Loucy (cell line): ENCODE measurements at regions not wholly inside any gene's neighbourhood (a gene's known extent, or its start where the extent isn't known, plus 50 kb on each side); places are given as distances from the start of the nearest gene placed in this dataset.

Source experiments
- H2AFZ ChIP-seq: fragments of 200-600 bp; sonication (generic); 2 replicates; pipeline ENCODE4 v1.6.0; 2016; ENCODE audit warnings: antibody characterized with exemption, mild to moderate bottlenecking, low read length, moderate library complexity
- H3F3A ChIP-seq: fragments of 200-600 bp; 2 replicates; pipeline ENCODE4 v1.6.0; 2016; ENCODE audit warnings: antibody characterized with exemption, low read depth, mild to moderate bottlenecking
- H3K27me3 ChIP-seq: fragments of 200-600 bp; sonication (generic); 2 replicates; pipeline ENCODE4 v1.6.1; 2014; ENCODE audit warnings: low read length, mild to moderate bottlenecking; ENCODE audit not compliant: insufficient read depth, poor library complexity, severe bottlenecking
- H3K36me3 ChIP-seq: fragments of 200-600 bp; sonication (generic); 2 replicates; pipeline ENCODE4 v1.6.1; 2016; ENCODE audit warnings: low read length; ENCODE audit not compliant: insufficient read depth
- H3K4me1 ChIP-seq: fragments of 200-600 bp; sonication (generic); 2 replicates; pipeline ENCODE4 v1.5.1; 2014; ENCODE audit warnings: low read length, mild to moderate bottlenecking; ENCODE audit not compliant: insufficient read depth, poor library complexity, severe bottlenecking
- H3K4me2 ChIP-seq: fragments of 200-600 bp; sonication (generic); 2 replicates; pipeline ENCODE4 v1.6.0; 2014; ENCODE audit warnings: antibody characterized with exemption, low read length, low read depth, mild to moderate bottlenecking; ENCODE audit not compliant: poor library complexity, severe bottlenecking
- H3K4me3 ChIP-seq: fragments of 200-600 bp; sonication (generic); 2 replicates; pipeline ENCODE4 v1.5.1; 2014; ENCODE audit warnings: low read length, mild to moderate bottlenecking, mixed read lengths; ENCODE audit not compliant: poor library complexity, severe bottlenecking
- H3K79me2 ChIP-seq: fragments of 200-600 bp; sonication (generic); 2 replicates; pipeline ENCODE4 v1.6.1; 2014; ENCODE audit warnings: low read length; ENCODE audit not compliant: insufficient read depth
- H3K9ac ChIP-seq: fragments of 200-600 bp; sonication (generic); 2 replicates; pipeline ENCODE4 v1.6.0; 2014; ENCODE audit warnings: mild to moderate bottlenecking, low read depth, low read length, moderate library complexity; ENCODE audit not compliant: poor library complexity, severe bottlenecking
- H3K9me2 ChIP-seq: fragments of 200-600 bp; sonication (generic); replicated peaks from 2 replicates; pipeline ENCODE4 v1.6.1; 2016; ENCODE audit warnings: low read depth, low read length, mixed read lengths
- H3K9me3 ChIP-seq: fragments of 200-600 bp; sonication (generic); 2 replicates; pipeline ENCODE4 v1.6.1; 2014; ENCODE audit warnings: mild to moderate bottlenecking, antibody characterized with exemption, low read length, low read depth; ENCODE audit not compliant: insufficient read depth
- H4K20me1 ChIP-seq: fragments of 200-600 bp; sonication (generic); 2 replicates; pipeline ENCODE4 v1.6.0; 2014; ENCODE audit warnings: antibody characterized with exemption, low read length, mild to moderate bottlenecking; ENCODE audit not compliant: insufficient read depth, poor library complexity, severe bottlenecking
- EZH2phosphoT487 ChIP-seq: fragments of 200-600 bp; IDR thresholded peaks from 2 replicates; pipeline ENCODE4 v1.6.1; 2018; ENCODE audit warnings: antibody characterized with exemption, mild to moderate bottlenecking, moderate library complexity, borderline replicate concordance
- TF ChIP-seq, protein P1 (sequence below): fragments of 200-600 bp; sonication (generic); conservative IDR thresholded peaks from 2 replicates; pipeline ENCODE4 v1.5.1; 2014; ENCODE audit warnings: mild to moderate bottlenecking, antibody characterized with exemption, low read length

DNA sequence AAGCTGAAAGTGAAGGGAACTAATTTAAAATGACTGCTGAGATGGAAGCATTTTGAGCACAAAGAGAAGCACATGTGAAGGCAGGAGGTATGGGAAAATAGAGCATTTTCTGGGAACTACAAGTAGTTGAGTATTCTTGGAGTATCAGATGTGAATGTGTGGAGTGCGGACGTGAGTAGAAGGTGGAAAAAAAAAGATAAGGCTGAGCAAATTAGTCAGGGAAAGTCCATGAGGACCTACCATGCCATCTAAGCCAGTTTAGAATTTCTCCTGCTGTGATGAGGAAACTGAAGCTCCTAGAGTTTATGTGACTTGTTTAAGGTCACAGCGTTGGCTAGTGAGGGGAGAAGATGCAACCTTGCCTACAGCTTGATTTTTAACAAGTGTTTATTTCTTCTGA is 578.1 kb upstream of the MIR17HG start:
- no peaks in the 10 kb centered on the region for H3K9me2 ChIP-seq
- H3K27me3 ChIP-seq: no peaks in the 10 kb centered on the region
- no peak overlapping the region for H3K4me3 ChIP-seq
- no peaks in the 10 kb centered on the region for H3K79me2 ChIP-seq
- H3K9me3 ChIP-seq: no peaks in the 10 kb centered on the region
- H3K4me2 ChIP-seq: no peak overlapping the region
- TF ChIP-seq EZH2phosphoT487: no peak
- TF ChIP-seq, protein P1, sequence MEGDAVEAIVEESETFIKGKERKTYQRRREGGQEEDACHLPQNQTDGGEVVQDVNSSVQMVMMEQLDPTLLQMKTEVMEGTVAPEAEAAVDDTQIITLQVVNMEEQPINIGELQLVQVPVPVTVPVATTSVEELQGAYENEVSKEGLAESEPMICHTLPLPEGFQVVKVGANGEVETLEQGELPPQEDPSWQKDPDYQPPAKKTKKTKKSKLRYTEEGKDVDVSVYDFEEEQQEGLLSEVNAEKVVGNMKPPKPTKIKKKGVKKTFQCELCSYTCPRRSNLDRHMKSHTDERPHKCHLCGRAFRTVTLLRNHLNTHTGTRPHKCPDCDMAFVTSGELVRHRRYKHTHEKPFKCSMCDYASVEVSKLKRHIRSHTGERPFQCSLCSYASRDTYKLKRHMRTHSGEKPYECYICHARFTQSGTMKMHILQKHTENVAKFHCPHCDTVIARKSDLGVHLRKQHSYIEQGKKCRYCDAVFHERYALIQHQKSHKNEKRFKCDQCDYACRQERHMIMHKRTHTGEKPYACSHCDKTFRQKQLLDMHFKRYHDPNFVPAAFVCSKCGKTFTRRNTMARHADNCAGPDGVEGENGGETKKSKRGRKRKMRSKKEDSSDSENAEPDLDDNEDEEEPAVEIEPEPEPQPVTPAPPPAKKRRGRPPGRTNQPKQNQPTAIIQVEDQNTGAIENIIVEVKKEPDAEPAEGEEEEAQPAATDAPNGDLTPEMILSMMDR: no peak
- no peaks in the 10 kb centered on the region for H3K36me3 ChIP-seq
- no peaks in the 10 kb centered on the region for H3F3A ChIP-seq
- H4K20me1 ChIP-seq: no peaks in the 10 kb centered on the region
- no peaks in the 10 kb centered on the region for H3K4me1 ChIP-seq
- H2AFZ ChIP-seq: no peak overlapping the region
- no peak overlapping the region for H3K9ac ChIP-seq

DNA sequence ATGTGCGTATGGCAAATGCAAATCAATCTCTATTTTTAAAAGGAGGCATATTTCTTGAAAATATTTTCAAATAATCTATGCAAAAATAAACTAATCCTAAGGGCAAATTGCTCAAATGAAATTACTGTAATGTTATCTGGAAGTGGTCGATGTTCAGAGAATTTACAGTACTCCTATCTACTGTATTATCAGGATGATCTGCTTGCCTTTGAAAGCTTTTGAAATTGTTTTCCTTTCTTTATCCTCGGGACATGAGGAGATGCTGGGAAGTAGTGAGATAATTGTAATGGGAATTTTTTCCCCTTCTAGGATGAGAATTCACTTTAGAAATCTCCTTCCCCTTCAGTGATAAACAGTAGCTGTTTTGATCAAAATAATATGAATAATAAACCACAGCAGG is 577.2 kb upstream of the MIR17HG start:
- Histone ChIP-seq H3K79me2 (no peaks in the 10 kb centered on the region), H3K9me2 (no peaks in the 10 kb centered on the region), H3K4me3 (no peak overlapping the region), H4K20me1 (no peaks in the 10 kb centered on the region), H3K27me3 (no peaks in the 10 kb centered on the region), H3K4me1 (no peaks in the 10 kb centered on the region), H3K36me3 (no peaks in the 10 kb centered on the region), H3K9ac (no peak overlapping the region), H2AFZ (no peak overlapping the region), H3K9me3 (no peaks in the 10 kb centered on the region), H3F3A (no peaks in the 10 kb centered on the region), H3K4me2 (no peak overlapping the region)
- TF ChIP-seq, protein P1: no peak
- no peak for TF ChIP-seq EZH2phosphoT487

DNA sequence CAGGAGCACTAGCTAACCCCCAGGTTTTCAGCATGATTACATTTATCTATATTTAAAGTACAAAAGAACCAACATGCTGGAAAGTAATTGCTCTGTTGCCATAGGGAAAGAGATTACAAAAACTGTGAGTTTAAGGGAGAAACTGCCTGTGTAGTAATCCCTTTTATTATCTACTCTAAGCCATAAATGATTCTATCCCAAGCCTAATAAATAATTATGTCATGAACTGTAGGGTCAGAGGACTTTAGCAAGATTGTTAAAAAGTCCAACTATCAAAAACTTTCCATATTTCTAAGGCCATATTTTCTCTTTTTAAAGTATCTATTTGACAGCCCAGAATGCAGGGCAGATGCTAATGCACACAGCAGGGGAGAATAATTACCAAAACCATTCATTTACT is 573.8 kb upstream of the MIR17HG start:
- Histone ChIP-seq H3K9me3 (no peaks in the 10 kb centered on the region), H3K79me2 (no peaks in the 10 kb centered on the region), H3K4me3 (no peak overlapping the region), H3K36me3 (no peaks in the 10 kb centered on the region), H3K4me2 (no peak overlapping the region), H3K9me2 (no peaks in the 10 kb centered on the region), H3K4me1 (no peaks in the 10 kb centered on the region), H4K20me1 (no peaks in the 10 kb centered on the region), H2AFZ (no peak overlapping the region), H3F3A (no peaks in the 10 kb centered on the region), H3K27me3 (no peaks in the 10 kb centered on the region), H3K9ac (no peak overlapping the region)
- TF ChIP-seq, protein P1: no peak
- TF ChIP-seq EZH2phosphoT487: no peak
